MM.1S (cell line): ENCODE measurements at regions not wholly inside any gene's neighbourhood (a gene's known extent, or its start where the extent isn't known, plus 50 kb on each side); places are given as distances from the start of the nearest gene placed in this dataset.

Experiments used
- EZH2 ChIP-seq: fragments of 300-600 bp; sonication (generic); optimal IDR thresholded peaks from 2 replicates; pipeline ENCODE3; 2017; ENCODE audit warnings: low read depth, mild to moderate bottlenecking, antibody characterized with exemption, low read length, mixed read lengths
- EZH2phosphoT487 ChIP-seq: fragments of 300-600 bp; sonication (generic); IDR thresholded peaks from 2 replicates; pipeline ENCODE4 v1.6.1; 2018; ENCODE audit warnings: antibody characterized with exemption, low read length
- TF ChIP-seq, protein P1 (sequence below): fragments of 300-600 bp; sonication (generic); IDR thresholded peaks from 2 replicates; pipeline ENCODE4 v1.5.1; 2016; ENCODE audit warnings: antibody characterized with exemption, low read length, mixed read lengths

DNA sequence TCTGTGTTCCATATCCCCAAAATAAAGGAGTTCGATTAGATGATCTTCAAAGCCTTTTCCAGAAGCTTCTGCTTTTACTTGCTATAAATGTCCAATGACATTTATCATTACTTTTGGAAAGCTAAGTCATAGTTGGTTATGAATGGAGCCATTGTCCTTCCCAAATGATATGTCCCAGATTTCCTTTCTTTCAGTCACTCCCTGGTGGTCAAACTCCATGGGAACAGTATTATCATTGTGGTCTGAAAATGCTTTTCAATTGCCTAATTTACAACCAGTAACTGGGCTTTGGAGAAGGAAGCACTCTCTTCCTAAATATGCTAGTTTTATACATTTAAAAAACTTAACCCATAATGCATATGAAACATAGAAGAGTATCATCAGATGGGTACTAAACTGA lies 571.5 kb upstream of the AMOT start:
- TF ChIP-seq EZH2phosphoT487 (no peak), EZH2 (no peak)
- TF ChIP-seq, protein P1, sequence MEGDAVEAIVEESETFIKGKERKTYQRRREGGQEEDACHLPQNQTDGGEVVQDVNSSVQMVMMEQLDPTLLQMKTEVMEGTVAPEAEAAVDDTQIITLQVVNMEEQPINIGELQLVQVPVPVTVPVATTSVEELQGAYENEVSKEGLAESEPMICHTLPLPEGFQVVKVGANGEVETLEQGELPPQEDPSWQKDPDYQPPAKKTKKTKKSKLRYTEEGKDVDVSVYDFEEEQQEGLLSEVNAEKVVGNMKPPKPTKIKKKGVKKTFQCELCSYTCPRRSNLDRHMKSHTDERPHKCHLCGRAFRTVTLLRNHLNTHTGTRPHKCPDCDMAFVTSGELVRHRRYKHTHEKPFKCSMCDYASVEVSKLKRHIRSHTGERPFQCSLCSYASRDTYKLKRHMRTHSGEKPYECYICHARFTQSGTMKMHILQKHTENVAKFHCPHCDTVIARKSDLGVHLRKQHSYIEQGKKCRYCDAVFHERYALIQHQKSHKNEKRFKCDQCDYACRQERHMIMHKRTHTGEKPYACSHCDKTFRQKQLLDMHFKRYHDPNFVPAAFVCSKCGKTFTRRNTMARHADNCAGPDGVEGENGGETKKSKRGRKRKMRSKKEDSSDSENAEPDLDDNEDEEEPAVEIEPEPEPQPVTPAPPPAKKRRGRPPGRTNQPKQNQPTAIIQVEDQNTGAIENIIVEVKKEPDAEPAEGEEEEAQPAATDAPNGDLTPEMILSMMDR, result no peak
